Tibial nerve (tissue), 4 donors: ENCODE measurements at regions not wholly inside any gene's neighbourhood (a gene's known extent, or its start where the extent isn't known, plus 50 kb on each side); places are given as distances from the start of the nearest gene placed in this dataset.

ENCODE experiments used
- CTCF ChIP-seq, 5 experiments: fragments of 200-600 bp in 3 of 5; fragments of 450-650 bp in 2 of 5; sonication (generic) in 3 of 5; IDR thresholded peaks; one replicate each; pipeline ENCODE4 v1.5.1; 2016 to 2019; ENCODE audit warnings: antibody characterized with exemption in 5 of 5, mild to moderate bottlenecking in 3 of 5, moderate library complexity in 2 of 5
- EP300 ChIP-seq, 2 donors: sonication (generic); formaldehyde crosslinking; IDR thresholded peaks; one replicate each; pipeline ENCODE4 v1.6.1; 2017; ENCODE audit warnings: antibody characterized with exemption in 2 of 2, mild to moderate bottlenecking in 1 of 2
- POLR2A ChIP-seq, 2 donors: fragments of 450-650 bp; IDR thresholded peaks; one replicate each; pipeline ENCODE4 v1.6.1; 2017; ENCODE audit warnings: antibody characterized with exemption in 2 of 2, mild to moderate bottlenecking in 2 of 2, moderate library complexity in 2 of 2

- TF ChIP-seq CTCF (IDR thresholded peaks at IDR 0.05) = no peak
- no peak for TF ChIP-seq EP300 (IDR thresholded peaks at IDR 0.05)
- TF ChIP-seq POLR2A (IDR thresholded peaks at IDR 0.05) = no peak
Measured at GRCh38 chr13:34863360-34864135, 78.5 kb upstream of the NBEA start.
